ENCODE measurements at regions not wholly inside any gene's neighbourhood (a gene's known extent, or its start where the extent isn't known, plus 50 kb on each side); places are given as distances from the start of the nearest gene placed in this dataset.
"Not testable (repeated sequence)": the region's sequence is repeated elsewhere in the genome, so short reads cannot be mapped to it uniquely, and the experiment has no call there.

DNA sequence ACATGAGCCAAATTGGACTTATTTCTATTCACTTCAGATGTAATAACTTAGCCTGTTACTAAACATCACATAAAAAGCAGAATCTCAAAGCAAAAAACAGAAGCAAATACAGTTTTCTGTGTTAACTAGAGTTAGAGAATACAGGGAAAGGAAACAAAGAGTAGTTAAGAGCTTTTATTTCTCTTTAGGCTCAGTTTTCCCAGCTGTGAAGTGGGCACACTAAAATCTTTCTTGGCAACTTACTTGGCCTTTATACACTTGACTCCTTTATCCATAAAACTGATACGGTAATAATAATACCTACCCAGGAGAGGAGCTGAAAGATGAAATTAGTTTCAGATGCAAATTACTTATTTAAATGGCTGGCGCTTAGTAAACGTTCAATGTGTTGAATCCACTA lies 132.8 kb upstream of the SPATS2L start:
- DNase-seq (ENCODE audit: low spot score), result no peak

DNA sequence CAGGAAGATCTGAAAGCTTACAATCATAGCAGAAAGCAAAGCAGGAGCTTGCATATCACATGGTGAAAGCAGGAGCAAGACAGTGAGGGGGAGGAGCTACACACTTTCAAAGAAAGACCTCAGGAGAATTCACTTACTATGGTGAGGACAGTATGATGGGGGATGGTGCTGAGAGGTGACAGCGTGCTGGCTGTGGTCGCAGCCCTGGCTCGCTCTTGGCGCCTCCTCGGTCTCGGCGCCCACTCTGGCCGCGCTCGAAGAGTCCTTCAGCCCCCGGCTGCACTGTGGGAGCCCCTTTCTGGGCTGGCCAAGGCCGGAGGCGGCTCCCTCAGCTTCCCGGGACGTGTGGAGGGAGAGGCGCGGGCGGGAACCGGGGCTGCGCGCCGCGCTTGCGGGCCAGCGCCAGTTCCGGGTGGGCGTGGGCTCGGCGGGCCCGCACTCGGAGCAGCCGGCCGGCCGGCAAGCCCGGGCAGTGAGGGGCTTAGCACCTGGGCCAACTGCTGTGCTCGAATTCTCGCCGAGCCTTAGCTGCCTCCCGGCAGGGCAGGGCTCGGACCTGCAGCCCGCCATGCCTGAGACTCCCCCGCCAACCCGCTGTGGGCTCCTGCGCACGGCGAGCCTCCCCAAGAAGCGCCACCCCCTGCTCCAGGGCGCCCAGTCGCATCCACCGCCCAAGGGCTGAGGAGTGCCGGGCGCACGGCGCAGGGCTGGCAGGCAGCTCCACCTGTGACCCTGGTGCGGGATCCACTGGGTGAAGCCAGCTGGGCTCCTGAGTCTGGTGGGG lies 131.9 kb upstream of the SPATS2L start:
- no peak for DNase-seq (ENCODE audit: low spot score)

DNA sequence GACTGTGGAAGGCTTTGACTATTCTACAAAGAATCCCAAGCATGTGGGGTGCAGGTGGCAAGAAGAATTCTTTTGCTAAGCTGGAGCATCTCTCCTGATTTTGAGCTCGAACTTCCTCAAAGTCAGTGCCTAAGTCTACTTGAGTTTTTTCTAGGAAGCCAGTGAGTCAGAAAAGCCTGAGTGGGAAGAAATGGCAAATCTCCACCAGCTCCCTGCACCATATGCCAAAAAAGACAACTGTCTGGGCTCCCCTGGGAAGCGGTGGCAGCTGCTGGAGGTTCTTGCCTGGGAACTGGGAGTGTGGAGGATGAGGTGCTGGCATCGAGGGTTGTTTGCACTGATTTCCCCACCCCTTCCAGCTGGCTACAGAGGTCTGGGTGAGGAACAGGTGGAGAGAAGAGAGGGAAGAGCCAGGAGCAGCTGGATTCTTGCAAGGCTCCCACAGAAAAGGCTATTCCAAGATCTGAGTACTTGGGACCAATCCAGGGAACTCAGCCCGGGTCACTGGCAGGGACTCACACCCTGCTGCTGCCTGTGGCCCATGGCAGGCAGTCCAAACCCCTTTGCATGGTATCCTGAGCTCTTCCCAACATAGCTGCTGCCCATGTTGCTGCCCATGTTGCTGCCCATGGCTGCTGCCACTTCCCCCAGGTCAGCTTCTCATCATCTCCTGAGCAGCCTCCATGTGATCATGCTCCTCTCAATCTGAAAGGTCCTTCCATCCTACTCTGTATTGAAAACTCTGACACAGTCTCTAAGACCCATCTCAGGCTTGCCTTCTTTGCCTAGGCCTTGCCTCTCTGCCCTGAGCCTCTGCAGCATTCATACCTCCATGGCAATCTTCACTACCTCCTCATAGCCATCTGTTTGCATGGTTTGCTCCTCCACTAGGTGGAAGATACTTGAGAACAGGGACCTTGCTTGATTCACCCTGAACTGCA lies 128.3 kb upstream of the SPATS2L start:
- DNase-seq (ENCODE audit: low spot score), result no peak

DNA sequence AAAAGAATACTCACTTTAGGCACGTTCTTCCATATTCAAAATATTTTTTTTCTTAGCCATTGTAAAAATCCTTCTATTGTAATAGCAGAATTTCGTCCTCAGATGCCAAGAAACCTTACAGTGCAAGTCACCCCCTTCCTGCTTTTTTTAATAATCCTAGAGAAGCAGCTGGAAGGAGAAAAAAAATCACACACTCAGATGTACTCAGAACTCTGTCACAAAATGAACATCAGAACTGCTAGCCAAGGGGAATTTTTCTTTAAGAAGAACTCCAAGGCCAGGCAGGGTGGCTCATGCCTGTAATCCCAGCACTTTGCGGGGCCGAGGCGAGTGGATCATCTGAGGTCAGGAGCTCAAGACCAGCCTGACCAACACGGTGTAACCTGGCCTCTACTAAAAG lies 127.3 kb upstream of the SPATS2L start:
- no peak for DNase-seq (ENCODE audit: low spot score)

DNA sequence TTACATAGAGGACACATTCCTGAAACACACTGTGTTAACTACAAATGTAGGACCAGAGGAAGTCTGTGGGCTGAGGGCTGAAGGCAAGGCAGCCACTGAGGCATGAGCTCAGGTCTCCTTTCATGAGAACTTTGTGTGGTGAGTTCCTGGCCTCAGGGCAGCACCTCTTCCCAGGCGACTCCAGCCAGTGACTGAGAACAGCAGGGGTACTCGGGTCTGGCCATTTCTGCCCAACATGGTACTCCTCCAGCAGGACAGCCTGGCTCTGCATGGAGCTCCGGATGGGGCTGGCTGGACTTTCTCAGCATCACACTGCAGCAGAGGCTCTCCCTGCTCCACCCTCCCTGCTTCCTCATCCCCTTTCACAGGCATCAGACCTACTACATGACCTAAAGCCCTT lies 125.5 kb upstream of the SPATS2L start:
- no peak for DNase-seq (ENCODE audit: low spot score)

DNA sequence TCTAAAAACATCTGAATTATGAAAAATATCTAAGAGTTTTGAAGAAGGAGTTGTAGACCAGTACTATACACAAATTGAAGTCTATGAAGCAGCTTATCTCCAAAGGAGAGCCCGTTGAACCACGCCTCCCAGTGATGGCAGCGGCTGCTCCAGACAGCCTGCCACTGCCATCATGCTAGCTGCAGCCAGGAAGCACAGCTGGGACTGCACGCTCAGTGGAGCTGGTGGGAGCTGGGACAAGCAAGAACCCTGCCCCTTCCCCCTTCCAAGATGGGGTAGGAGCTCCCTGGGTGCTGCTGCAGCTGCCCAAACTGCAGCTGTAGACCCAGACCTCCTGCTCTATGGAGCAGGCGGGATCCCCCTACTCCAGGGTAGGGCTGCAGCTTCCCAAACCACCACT lies 124.7 kb upstream of the SPATS2L start:
- DNase-seq (ENCODE audit: low spot score), result no peak

DNA sequence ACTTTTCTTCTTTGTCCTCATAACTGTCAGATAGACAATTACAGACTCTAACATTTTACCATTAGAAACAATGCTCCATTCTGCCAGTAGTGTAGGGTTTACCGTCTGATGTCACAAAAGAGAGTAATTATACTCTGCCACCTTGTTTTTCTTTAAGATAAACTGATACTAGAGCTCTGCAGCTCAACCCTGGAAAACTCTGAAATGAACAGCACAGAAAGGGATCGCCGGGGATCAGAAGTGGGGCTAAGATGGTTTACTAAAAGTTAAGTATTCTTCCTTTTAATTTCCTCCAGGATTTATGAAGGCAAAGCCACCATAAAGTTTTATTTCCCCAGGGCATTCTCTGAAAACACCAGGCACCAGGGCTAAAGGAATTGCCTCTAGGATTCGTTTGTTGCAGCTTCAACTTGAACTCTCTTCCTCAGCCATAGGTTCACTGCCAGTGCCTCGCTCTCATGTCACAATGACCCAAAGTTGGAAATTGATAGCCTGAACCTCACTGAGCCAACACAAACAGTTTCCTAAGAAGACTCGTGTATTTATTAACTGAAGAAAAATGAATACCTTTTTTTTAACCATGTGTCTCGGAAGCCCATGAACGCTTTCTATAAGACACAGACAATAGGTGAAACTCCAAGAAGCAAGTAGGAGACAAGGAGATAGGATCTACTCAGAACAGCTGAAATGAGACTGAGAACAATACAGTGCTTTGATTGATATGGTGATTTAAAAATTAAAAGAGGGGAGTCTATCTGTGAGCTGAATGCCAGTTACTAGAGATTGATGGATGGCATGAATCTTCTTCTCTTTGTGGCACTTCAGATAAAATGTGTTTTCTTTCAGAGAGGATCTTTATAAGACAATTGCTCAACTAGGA lies 121.5 kb upstream of the SPATS2L start:
- no peak for DNase-seq (ENCODE audit: low spot score)

DNA sequence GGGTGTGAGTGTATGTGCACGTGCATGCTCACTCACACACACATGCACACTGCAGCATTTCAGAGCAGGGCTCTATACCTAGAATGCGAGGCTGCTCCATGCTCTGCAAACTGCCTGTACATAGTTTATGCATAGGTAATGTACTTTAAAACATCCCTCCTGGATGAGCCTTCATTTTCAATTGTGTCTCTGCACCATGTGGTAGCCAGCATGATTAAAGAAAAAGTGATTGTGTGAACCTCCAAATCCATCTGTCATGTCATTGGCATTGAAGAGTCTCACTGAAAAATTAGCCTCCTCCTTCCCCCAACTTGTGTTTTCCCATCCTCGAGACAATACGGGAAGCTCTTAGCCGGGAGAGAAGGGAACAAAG lies 120.9 kb upstream of the SPATS2L start:
- DNase-seq (ENCODE audit: low spot score), result no peak

DNA sequence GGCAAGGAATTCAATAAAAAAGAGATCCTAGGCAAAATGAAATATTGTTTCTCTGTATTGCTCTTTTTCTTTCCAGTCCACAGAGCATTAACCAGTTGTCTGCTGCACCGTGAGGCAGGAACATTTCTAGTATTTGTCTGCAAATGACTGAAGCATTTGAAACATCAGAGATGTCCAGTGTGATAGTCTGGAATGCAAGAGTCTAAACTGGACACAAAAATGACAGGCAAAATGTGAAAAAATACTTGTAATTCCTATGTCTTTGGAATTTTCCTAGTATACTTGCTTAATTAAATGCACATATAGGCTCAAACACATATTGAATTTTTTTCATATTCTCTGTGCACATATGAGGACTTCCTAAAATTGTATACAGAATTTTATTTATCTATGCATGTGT lies 120.5 kb upstream of the SPATS2L start:
- no peak for DNase-seq (ENCODE audit: low spot score)

DNA sequence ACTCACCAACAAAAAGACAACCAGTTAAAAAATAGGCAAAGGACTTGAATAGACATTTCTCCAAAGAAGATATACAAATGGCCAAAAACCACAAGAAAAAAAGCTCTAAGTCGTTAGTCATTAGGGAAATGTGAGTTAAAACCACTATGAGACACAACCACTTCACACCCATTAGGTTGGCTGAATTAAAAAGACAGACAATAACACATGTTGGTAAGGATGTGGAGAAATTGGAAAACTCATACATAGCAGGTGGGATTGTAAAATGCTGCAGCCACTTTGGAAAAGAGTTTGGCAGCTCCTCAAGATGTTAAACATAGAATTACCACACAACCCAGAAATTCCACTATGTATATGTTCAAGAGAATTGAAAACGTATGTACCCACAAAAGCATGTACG lies 117.6 kb upstream of the SPATS2L start:
- no peak for DNase-seq (ENCODE audit: low spot score)

DNA sequence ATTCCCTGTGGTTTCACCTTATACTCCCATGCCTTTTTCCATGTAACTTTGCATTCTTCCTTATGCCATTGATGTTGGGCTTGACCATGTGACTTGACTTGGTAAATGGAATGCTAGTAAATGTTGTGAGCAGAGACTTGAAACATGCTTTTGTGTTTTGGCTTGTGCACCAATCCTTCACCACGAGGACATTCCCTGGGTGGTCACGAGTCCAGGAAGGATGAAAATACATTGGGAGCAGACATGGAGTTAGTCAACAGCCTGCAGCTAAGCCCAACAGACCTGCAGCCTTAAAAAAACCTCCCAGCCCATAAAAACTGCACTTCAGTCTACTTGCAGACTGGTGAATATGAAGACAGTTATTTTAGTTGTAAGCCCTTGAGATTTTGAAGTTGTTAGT lies 116.5 kb upstream of the SPATS2L start:
- DNase-seq (ENCODE audit: low spot score), result no peak

DNA sequence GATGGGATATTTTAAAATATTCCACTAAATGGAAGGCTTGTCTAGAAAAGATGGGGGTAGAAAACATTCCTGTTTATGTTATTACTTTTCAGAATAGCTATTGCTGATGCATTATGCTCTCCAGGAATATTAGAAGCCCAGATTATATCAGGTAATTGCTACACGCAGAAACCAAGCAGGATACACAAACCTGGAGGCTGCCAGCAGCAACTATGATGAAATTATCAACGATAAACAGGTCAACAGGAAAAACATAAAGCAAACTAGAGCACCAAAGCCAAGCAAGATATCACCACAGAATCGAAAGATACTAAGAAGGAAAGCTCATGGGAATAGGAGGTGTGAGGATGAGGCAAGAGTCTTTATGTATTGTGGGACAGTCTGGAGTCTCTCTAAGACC lies 113.2 kb upstream of the SPATS2L start:
- no peak for DNase-seq (ENCODE audit: low spot score)

DNA sequence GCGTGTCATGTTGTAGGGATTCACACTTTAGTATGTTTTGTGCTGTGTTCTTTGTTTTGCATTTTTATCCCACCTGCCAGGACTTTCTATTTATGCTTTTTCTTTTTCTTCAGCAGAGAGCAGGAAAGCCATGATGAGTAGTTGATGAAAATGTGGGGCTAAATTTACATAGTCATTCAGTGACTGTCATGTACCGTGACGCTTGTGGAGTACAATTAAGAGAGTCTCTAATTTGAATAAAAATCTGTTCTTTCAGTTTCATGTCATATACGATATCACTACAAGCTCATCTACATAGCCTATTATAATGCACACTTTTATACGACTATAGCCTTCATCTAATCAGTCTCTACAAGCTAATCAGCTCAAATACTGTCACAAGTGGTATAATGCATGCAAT lies 112.7 kb upstream of the SPATS2L start:
- no peak for DNase-seq (ENCODE audit: low spot score)

DNA sequence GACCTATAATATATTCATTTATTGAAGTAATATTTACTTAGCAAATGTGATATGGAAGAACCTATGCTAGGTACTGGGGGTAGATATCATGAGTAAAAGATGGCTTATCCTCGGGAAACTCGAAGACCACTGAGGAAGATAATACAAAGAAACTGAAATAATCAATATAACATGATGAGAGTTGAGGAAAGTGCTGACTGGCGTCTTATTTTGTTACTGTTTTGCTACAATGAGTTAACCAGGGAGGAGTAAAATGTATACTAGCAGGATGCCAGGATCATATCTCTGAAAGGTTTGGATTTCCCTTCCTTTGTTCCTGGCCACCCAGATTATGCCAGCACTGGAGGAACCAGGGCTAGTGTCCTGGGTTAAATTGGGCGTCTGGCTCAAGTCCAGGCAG lies 111.7 kb upstream of the SPATS2L start:
- DNase-seq (ENCODE audit: low spot score), result no peak

DNA sequence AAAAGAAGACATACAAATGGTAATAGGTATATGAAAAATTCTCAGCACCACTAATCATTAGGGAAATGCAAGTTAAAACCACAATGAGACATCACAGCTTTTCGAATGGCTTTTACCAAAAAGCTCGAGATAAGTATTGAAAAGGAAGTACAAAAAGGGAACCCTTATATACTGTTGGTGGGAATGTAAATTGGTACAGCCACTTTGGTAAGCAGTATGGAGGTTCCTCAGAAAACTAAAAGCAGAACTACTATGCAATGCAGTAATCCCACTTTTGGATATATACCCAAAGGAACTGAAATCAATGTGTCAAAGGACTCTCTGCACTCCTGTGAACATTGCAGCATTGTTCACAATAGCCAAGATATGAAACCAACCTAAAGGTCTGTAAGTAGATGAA lies 107.5 kb upstream of the SPATS2L start:
- peak; percentile 10 for DNase-seq (ENCODE audit: low spot score)

DNA sequence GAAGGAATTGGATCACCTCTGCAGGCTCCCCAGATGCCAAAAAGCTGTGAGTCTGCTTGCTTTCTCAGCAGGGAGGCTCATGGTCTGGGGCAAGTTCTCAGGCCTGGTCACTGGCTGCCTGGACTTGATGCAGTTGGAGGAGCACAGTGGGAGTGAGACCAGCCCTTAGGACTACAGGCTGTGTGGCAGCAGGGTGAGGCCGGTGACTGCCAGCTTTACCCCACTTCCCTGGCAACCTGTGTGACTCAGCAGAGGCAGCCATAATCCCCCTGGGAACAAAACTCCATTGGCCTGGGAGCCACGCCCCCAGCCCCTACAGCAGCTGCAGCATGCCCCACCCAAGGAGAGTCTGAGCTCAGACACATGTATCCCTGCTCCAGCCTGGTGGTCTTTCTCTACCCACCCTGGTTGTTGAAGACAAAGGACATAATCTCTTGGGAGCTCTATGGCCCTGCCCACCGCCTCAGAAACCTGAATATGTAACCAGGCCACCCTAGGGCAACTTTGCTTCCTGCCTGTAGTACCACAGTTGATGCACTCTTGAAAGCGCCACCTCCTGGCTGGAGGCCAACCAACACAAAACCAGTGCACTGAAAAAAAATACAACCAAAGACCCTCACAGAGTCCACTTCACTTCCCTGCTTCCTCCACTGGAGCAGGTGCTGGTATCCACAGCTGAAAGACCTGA lies 106.8 kb upstream of the SPATS2L start:
- no peak for DNase-seq (ENCODE audit: low spot score)

DNA sequence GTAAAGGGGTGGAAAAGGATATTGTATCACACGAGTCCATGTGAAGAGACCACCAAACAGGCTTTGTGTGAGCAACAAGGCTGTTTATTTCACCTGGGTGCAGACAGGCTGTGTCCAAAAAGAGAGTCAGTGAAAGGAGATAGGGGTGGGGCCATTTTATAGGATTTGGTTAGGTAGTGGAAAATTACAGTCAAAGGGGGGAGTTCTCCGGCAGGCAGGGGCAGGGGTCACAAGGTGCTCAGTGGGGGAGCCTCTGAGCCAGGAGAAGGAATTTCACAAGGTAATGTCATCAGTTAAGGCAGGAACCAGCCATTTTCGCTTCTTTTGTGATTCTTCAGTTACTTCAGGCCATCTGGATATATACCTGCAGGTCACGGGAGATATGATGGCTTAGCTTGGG lies 104.7 kb upstream of the SPATS2L start:
- not testable (repeated sequence) for DNase-seq (ENCODE audit: low spot score)

DNA sequence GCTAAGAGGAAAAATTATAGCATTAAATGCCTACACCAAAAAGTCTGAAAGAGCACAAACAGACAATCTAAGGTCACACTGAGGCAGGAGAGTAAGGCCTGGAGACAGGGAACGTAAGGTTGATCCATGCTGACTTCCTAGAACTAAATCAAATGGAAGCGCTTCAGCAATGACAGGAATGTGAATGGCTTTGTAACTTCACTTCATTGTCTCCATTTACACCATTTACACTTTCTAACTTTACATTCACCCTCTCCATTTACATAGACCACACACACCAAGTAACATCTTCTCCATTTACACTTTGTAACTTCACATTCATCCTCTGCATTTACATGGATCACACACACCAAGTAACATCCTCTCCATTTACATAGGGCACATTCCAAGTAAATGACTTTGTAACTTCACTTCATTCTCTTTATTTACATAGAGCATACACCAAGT lies 103.1 kb upstream of the SPATS2L start:
- DNase-seq (ENCODE audit: low spot score), result no peak

DNA sequence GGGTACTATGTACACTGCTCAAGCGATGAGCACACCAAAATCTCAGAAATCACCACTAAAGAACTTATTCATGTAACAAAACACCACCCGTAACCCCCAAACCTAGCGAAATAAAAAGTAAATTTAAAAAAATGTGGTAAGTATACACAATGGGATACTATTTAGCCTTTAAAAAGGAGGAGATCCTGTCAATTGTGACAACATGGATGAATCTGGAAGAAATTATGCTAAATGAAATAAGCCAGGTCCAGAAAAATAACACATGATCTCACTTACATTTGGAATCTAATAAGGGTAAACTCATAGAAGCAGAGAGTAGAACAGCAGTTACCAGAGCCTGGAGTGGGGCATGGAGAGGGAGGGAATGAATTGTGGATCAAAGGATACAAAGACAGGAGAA lies 98.5 kb upstream of the SPATS2L start:
- no peak for DNase-seq (ENCODE audit: low spot score)

DNA sequence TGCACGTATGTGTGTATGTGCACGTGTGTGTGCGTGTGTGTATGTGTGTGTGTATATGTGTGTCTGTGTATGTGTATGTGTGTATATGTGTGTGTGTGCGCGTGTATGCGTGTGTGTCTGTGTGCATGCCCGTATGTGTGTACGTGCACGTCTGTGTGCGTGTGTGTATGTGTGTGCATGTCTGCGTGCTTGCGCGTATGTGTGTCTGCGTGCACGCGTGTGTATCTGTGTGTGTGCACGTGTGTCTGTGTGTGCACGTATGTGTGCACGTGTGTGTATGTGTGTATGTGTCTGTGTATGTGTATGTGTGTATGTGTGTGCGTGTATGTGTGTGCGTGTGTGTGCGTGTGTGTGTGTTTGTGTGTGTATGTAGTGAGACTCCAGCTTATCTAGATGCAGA lies 97.5 kb upstream of the SPATS2L start:
- DNase-seq (ENCODE audit: low spot score), result no peak

DNA sequence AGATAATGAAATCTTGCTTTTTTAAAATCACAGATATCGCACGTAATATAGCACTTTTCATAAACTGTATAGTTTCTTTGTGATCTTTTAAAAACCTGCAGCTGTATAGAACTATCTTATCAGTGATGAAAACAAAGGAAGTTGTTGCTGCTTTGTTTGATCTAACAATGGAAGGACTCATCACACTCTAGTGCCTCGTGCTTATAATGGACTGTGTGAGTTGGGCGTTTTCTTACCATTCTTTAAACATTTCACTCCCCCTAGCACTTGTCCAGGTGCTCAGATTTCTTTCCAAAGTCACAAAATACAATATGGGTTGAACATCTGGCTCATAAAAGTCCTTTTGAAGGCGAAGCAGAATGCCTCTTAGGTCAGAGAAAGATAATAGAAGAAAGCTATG lies 94.8 kb upstream of the SPATS2L start:
- DNase-seq (ENCODE audit: low spot score), result no peak

All from globus pallidus (tissue), 1 donor.